Ishikawa (cell line): ENCODE measurements at regions not wholly inside any gene's neighbourhood (a gene's known extent, or its start where the extent isn't known, plus 50 kb on each side); places are given as distances from the start of the nearest gene placed in this dataset.

Source experiments
- CEBPB ChIP-seq: IDR thresholded peaks from 2 replicates; pipeline ENCODE4 v1.6.1; 2012
- CREB1 ChIP-seq: IDR thresholded peaks from 2 replicates; pipeline ENCODE4 v1.6.1; 2012; ENCODE audit warnings: low read depth
- EGR1 ChIP-seq: IDR thresholded peaks from 2 replicates; pipeline ENCODE4 v1.6.1; 2012
- EP300 ChIP-seq: IDR thresholded peaks from 2 replicates; pipeline ENCODE4 v1.6.1; 2012; ENCODE audit warnings: borderline replicate concordance
- FOXM1 ChIP-seq: IDR thresholded peaks from 2 replicates; pipeline ENCODE4 v1.6.1; 2012; ENCODE audit warnings: low read depth, borderline replicate concordance
- MAX ChIP-seq: IDR thresholded peaks from 2 replicates; pipeline ENCODE4 v1.6.1; 2012
- NFIC ChIP-seq: IDR thresholded peaks from 2 replicates; pipeline ENCODE4 v1.6.1; 2012
- RAD21 ChIP-seq: IDR thresholded peaks from 2 replicates; pipeline ENCODE4 v1.6.1; 2012; ENCODE audit warnings: low read depth
- REST ChIP-seq: IDR thresholded peaks from 2 replicates; pipeline ENCODE4 v1.6.1; 2012; ENCODE audit warnings: low read depth, mild to moderate bottlenecking
- TAF1 ChIP-seq: IDR thresholded peaks from 2 replicates; pipeline ENCODE4 v1.6.1; 2012; ENCODE audit warnings: low read depth, mild to moderate bottlenecking
- TCF12 ChIP-seq: IDR thresholded peaks from 2 replicates; pipeline ENCODE4 v1.6.1; 2012; ENCODE audit warnings: low read depth
- TEAD4 ChIP-seq: IDR thresholded peaks from 2 replicates; pipeline ENCODE4 v1.6.1; 2012
- USF1 ChIP-seq: IDR thresholded peaks from 2 replicates; pipeline ENCODE4 v1.6.1; 2012
- YY1 ChIP-seq: IDR thresholded peaks from 2 replicates; pipeline ENCODE4 v1.6.1; 2012; ENCODE audit warnings: low read depth
- ZBTB7A ChIP-seq: IDR thresholded peaks from 2 replicates; pipeline ENCODE4 v1.6.1; 2012; ENCODE audit warnings: low read depth

DNA sequence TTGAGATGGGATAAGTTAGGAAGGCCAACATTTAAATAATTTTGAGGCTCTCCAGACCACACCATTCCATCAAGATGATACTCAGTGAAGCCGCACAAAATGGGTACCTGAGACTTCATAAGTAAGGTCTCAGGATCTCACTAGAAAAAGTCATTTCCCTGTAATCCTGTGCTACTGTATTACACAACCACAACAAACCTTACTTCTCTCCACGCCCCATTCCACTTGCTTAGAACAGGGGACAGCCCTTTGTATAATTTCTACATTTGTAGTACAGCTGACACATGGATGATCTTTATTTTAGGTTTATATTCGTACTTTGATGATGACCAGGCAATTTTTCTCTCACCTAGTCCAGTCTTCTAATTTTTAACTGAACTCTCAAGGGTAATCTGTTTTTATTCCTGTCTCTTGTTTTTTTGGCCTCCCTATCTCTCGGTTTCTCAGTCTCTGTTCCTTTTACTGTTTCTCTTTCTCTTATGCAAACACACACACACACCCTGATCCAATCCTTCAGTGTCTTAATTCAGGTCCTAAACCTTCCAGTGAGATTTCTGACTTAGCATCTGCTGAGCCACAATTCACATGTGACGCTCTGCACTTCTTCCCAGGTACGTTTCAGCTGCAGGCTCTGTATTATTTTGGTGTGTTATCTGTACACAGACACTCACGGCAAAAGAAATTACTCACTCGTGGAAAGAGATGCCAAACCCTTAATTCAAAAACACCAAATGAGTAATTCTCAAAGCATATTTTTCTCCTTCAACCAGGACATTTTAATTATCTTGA lies 223.2 kb upstream of the THBS1 start:
- TF ChIP-seq EP300 (no peak), TCF12 (no peak), CEBPB (no peak), TEAD4 (no peak)

DNA sequence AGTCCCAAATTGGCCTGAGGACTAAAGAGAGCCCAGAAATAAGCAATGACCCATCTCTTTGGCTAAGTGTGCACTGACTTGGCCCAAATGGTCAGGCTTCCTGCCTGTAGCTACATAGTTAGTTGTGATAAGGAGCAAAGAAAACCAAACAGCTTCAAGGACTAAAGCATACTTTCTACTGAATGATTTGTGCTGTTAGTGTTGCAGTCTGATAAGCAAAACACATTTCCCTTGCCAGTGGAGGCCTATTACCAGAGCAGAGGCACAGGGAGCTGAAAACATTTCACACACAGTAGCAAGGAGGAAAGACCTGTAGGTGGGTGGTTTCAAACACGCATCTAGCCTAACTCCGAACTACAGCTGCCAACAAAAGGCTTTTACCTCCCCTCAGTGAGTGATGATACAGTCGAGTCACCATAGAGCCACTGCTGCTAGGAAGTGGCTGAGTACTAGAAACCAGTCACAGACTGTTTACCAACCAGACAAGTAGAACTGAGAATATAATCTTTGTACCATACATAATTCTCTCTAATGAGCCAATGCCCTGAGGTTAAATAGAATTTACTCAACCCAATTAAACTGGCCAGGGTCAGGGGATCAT lies 222.3 kb upstream of the THBS1 start:
- TF ChIP-seq CREB1 = no peak
- TF ChIP-seq TAF1 = no peak
- TF ChIP-seq TCF12 = no peak
- no peak for TF ChIP-seq CEBPB
- no peak for TF ChIP-seq MAX

- TF ChIP-seq EP300 (no peak), USF1 (no peak)
Observed at GRCh38 chr15:39359771-39360170, 221.1 kb upstream of the THBS1 start.

GRCh38 chr15:39360452-39360851 lies 220.4 kb upstream of the THBS1 start:
- TF ChIP-seq RAD21 (no peak), TCF12 (no peak), CREB1 (no peak), REST (no peak), EP300 (no peak), ZBTB7A (no peak), USF1 (no peak), NFIC (no peak), TEAD4 (no peak), MAX (no peak), EGR1 (no peak), FOXM1 (no peak), CEBPB (no peak)

DNA sequence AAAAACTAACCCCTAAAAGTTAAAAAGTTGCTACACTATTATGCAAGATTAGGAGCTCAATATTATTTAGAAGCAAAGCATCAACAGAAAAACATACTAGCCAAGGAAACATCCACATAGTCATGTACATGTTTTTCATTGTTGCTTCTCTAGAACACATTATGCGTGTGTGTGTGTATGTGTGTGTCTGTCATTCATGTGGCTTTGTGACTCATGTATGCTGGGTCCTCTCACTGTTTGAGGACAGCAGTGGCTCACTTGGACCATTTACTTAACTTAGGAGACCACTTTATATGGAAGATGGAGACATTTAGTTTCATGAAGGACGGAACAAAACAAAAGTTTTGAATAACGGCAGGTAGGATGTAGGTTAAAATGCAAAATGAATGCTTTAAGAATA lies 219.4 kb upstream of the THBS1 start:
- TF ChIP-seq ZBTB7A = no peak
- TF ChIP-seq TAF1 = no peak
- no peak for TF ChIP-seq YY1
- no peak for TF ChIP-seq RAD21
- no peak for TF ChIP-seq MAX

GRCh38 chr15:39362821-39363561 lies 217.9 kb upstream of the THBS1 start:
- TF ChIP-seq CEBPB (no peak), ZBTB7A (no peak), TAF1 (no peak), YY1 (no peak)

- TF ChIP-seq TCF12 (no peak), ZBTB7A (no peak), NFIC (no peak), USF1 (no peak), TAF1 (no peak), RAD21 (no peak), MAX (no peak), EP300 (no peak)
Observed at GRCh38 chr15:39363761-39364586, 216.9 kb upstream of the THBS1 start.
